ENCODE measurements at regions not wholly inside any gene's neighbourhood (a gene's known extent, or its start where the extent isn't known, plus 50 kb on each side); places are given as distances from the start of the nearest gene placed in this dataset.

GRCh38 chr10:25661632-25662031 lies 272.4 kb upstream of the MYO3A start:
- no CpG with 5 or more reads among the region's 3 CpGs for WGBS, 2 donors (ENCODE audit: low coverage in 1 of 2)
- Histone ChIP-seq H3K27ac (no peak overlapping the region), H3K4me3 (no peak overlapping the region), H3K4me1 (no peaks in the 10 kb centered on the region), H3K9me3 (peaks cover 0 to 14% (median 0%) of the 10 kb centered on the region in 3 donors), H3K36me3 (no peaks in the 10 kb centered on the region), H3K27me3 (no peaks in the 10 kb centered on the region)
- TF ChIP-seq POLR2AphosphoS5 (IDR thresholded peaks at IDR 0.05) (no peak), CTCF (IDR thresholded peaks at IDR 0.05) (no peak), POLR2A (IDR thresholded peaks at IDR 0.05) (no peak), EP300 (IDR thresholded peaks at IDR 0.05) (no peak)
- ATAC-seq, result no peak

GRCh38 chr10:25666276-25666675 lies 267.8 kb upstream of the MYO3A start:
- 16 to 20% methylated on average over 3 of the region's 3 CpGs for WGBS, 2 donors (ENCODE audit: low coverage in 1 of 2)
- Histone ChIP-seq H3K27ac (no peak overlapping the region), H3K9me3 (peaks cover 0 to 6% (median 0%) of the 10 kb centered on the region in 3 donors), H3K36me3 (no peaks in the 10 kb centered on the region), H3K27me3 (no peaks in the 10 kb centered on the region), H3K4me3 (no peak overlapping the region), H3K4me1 (no peaks in the 10 kb centered on the region)
- TF ChIP-seq POLR2AphosphoS5 (IDR thresholded peaks at IDR 0.05), result no peak
- TF ChIP-seq CTCF (IDR thresholded peaks at IDR 0.05), result no peak
- TF ChIP-seq EP300 (IDR thresholded peaks at IDR 0.05), result no peak
- TF ChIP-seq POLR2A (IDR thresholded peaks at IDR 0.05), result no peak
- no peak for ATAC-seq

- Histone ChIP-seq H3K27me3 (peaks cover 7% of the 10 kb centered on the region), H3K9me3 (no peaks in the 10 kb centered on the region), H3K4me1 (no peaks in the 10 kb centered on the region), H3K27ac (no peak overlapping the region), H3K4me3 (no peak overlapping the region), H3K36me3 (no peaks in the 10 kb centered on the region)
- no peak for ATAC-seq
- TF ChIP-seq POLR2AphosphoS5 (IDR thresholded peaks at IDR 0.05) (no peak), CTCF (IDR thresholded peaks at IDR 0.05) (no peak), EP300 (IDR thresholded peaks at IDR 0.05) (no peak), POLR2A (IDR thresholded peaks at IDR 0.05) (no peak)
- 73 to 75% methylated on average over 2 to 7 of the region's 7 CpGs for WGBS, 2 donors (ENCODE audit: low coverage in 1 of 2)
Observed at GRCh38 chr10:25675204-25675603, 258.8 kb upstream of the MYO3A start.

GRCh38 chr10:25675615-25676014 lies 258.4 kb upstream of the MYO3A start:
- ATAC-seq, result no peak
- no peaks in the 10 kb centered on the region for H3K36me3 ChIP-seq
- no peak for TF ChIP-seq EP300 (IDR thresholded peaks at IDR 0.05)
- no peak for TF ChIP-seq POLR2A (IDR thresholded peaks at IDR 0.05)
- TF ChIP-seq POLR2AphosphoS5 (IDR thresholded peaks at IDR 0.05), result no peak
- TF ChIP-seq CTCF (IDR thresholded peaks at IDR 0.05), result no peak
- H3K27me3 ChIP-seq, result peaks cover 7% of the 10 kb centered on the region
- H3K9me3 ChIP-seq, result no peaks in the 10 kb centered on the region
- no peak overlapping the region for H3K27ac ChIP-seq
- 69 to 71% methylated on average over 1 of the region's 1 CpG for WGBS, 2 donors (ENCODE audit: low coverage in 1 of 2)
- no peak overlapping the region for H3K4me3 ChIP-seq
- H3K4me1 ChIP-seq, result no peaks in the 10 kb centered on the region

GRCh38 chr10:25678220-25678619 lies 255.8 kb upstream of the MYO3A start:
- Histone ChIP-seq H3K4me3 (no peak overlapping the region), H3K9me3 (no peaks in the 10 kb centered on the region), H3K4me1 (peaks cover 0 to 10% (median 0%) of the 10 kb centered on the region in 3 donors), H3K36me3 (no peaks in the 10 kb centered on the region), H3K27ac (no peak overlapping the region), H3K27me3 (peaks cover 7% of the 10 kb centered on the region)
- ATAC-seq, result no peak
- no peak for TF ChIP-seq CTCF (IDR thresholded peaks at IDR 0.05)
- no peak for TF ChIP-seq POLR2AphosphoS5 (IDR thresholded peaks at IDR 0.05)
- TF ChIP-seq POLR2A (IDR thresholded peaks at IDR 0.05), result no peak
- no peak for TF ChIP-seq EP300 (IDR thresholded peaks at IDR 0.05)
